ENCODE measurements at regions not wholly inside any gene's neighbourhood (a gene's known extent, or its start where the extent isn't known, plus 50 kb on each side); places are given as distances from the start of the nearest gene placed in this dataset.
"Not testable (repeated sequence)": the region's sequence is repeated elsewhere in the genome, so short reads cannot be mapped to it uniquely, and the experiment has no call there.

DNA sequence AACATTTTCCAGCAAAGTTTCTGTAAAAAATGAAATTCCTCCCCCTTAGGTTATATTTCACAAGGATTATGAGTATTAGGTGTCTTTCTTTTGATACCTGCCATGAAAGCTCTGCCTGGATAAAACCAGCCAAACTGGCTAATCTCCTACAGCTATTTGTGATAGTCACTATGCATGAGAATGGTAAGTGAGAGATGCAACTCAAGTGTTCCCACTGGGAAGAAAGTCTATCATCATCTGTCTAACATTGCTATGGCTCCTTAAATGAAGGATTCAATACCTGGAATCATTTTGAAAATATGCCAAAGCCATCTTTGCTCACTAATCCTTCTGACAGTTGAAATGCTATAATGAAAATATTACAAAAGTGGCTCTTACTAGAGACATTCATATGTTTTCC lies 339.9 kb upstream of the LRRTM4 start:
- DNase-seq: no peak

- no peak for DNase-seq
These were observed 342.2 kb upstream of the LRRTM4 start for GRCh38 chr2:77864426-77864825.

- DNase-seq: no peak
These were observed 344.5 kb upstream of the LRRTM4 start for GRCh38 chr2:77866661-77867060.

GRCh38 chr2:77867146-77867545 lies 345.0 kb upstream of the LRRTM4 start:
- DNase-seq: no peak

- no peak for DNase-seq
These were observed 351.3 kb upstream of the LRRTM4 start for GRCh38 chr2:77873506-77873905.

DNA sequence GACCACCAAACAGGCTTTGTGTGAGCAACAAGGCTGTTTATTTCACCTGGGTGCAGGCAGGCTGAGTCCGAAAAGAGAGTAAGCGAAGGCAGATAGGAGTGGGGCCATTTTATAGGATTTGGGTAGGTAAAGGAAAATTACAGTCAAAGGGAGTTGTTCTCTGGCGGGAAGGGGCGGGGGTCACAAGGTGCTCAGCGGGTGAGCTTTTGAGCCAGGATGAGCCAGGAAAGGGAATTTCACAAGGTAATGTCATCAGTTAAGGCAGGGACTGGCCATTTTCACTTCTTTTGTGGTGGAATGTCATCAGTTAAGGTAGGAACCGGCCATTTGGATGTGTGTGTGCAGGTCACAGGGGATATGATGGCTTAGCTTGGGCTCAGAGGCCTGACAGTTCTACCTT lies 378.0 kb upstream of the LRRTM4 start:
- DNase-seq: not testable (repeated sequence)

GRCh38 chr2:77910136-77910535 lies 388.0 kb upstream of the LRRTM4 start:
- DNase-seq: no peak

GRCh38 chr2:77920838-77921366 lies 398.7 kb upstream of the LRRTM4 start:
- no peak for DNase-seq

DNA sequence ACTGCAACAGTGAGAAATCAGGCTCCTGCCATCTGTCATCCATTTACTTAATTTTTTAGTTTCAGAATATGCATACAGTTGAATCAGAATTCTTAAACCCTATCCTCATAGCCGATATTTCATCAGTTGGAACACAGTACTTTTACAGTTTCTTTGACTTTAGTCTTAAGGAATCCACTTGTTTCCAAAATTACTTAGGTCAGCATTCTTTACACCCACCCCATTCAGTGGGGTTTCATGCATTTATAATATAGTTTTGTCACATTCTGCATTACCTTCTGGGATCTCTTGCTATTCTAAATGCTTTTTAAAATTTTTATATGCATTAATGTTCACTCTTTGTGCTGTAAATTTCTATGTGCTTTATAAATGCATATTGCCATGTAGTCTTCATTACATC lies 400.4 kb upstream of the LRRTM4 start:
- DNase-seq: no peak

DNA sequence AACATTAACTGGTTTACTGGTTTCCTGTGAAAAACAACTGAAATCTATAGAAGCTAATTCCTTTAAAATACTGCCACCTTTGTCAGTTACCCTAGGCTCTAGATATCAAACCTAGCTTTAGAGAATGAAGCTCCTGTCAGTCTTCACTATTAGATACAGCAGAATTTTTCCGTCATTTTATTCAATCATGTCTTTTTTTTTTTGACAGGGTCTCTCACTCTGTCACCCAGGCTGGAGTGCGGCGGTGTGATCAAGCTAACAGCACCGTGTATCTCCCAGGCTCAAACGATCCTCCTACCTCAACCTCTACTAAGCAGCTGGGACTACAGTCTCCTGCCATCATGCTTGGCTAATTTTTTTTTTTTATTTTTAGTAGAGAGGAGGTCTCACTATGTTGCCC lies 415.2 kb upstream of the LRRTM4 start:
- DNase-seq: no peak

DNA sequence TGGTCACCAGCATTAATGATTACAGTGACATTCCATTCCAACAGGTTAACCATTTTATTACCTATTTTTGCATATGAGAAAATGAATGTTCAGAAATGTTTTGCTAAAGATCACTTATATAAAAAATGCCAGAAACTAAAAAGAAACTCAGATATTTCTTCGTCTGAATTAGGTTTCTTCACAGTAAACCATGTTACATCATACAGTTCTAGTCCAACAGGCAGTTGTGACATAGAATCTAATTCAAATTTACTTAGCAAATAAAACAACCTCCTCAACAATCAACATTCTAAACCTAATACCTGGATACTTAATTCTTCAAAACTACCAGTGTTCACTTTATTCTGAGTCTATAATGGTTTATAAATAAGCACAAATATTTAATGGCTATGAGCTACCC lies 416.3 kb upstream of the LRRTM4 start:
- DNase-seq: no peak

DNA sequence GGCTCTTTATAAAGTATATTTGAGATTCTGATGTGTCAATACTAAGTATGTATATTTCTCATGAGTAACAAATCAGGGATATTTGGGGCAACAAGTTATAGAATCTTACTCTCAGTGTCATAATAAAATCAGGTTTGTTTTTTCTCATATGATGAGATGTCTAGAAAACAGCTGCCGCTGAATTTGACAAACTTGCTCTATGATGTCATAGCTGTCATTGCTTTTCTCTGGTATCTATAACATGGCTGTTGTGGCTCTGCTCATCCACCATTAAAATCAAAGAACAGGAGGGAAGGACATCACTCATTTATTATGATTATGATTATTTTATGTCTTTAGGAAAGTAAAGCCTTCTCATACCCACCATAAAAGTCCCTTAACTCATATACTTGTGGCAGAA lies 417.2 kb upstream of the LRRTM4 start:
- no peak for DNase-seq

- DNase-seq: no peak
These were observed 417.6 kb upstream of the LRRTM4 start for GRCh38 chr2:77939801-77940200.

GRCh38 chr2:77954931-77955330 lies 432.8 kb upstream of the LRRTM4 start:
- DNase-seq: no peak

- no peak for DNase-seq
These were observed 440.8 kb upstream of the LRRTM4 start for GRCh38 chr2:77962943-77963342.

DNA sequence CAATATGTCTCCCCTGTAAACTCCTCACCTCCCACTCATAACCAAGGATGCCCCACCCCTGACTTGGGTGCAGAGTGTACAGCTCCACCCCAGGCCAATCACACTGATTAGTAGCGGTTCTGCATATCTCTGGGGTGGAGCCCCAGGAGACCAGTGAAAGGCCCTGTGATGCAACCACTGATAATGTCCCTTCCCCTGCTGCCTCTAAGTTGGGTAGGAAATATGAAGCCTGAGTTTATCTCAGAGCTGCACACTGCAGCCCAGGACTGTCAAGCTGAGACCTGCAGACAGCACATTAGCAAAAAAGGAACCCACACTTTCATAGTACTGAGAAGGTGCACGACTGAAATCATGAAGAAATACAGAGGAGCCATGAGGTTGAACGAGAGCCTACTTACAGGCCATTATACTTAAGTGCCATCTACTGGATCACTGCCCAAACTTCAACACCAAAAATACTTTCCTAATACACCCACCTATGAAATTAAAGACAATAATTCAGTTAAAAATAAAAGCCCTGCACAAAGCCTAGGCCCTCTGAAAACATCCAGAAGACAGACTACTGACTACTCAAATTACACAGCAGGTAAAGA lies 455.4 kb upstream of the LRRTM4 start:
- DNase-seq: no peak

GRCh38 chr2:77995161-77995560 lies 473.0 kb upstream of the LRRTM4 start:
- DNase-seq: no peak

DNA sequence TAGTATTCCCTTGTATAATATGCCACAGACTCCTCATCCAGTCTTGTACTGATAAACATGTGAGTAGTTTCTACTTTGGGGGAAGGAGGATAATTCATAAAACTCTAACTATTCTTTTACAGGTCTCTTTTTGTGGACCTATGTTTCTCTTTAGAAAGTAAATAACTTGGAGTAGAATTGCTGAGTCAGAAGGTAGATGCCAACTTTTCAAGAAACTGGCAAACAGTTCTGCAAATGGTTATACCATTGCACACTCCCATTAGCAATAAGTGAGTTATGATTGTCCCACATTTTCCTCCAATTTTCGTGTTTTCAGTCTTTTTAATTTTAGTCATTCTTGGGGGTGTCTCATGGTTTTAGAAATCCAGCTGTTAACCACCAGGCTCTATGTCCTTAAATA lies 477.2 kb upstream of the LRRTM4 start:
- no peak for DNase-seq

GRCh38 chr2:78009289-78009688 lies 487.1 kb upstream of the LRRTM4 start:
- DNase-seq: no peak

- DNase-seq: no peak
These were observed 489.1 kb upstream of the LRRTM4 start for GRCh38 chr2:78011251-78011650.

DNA sequence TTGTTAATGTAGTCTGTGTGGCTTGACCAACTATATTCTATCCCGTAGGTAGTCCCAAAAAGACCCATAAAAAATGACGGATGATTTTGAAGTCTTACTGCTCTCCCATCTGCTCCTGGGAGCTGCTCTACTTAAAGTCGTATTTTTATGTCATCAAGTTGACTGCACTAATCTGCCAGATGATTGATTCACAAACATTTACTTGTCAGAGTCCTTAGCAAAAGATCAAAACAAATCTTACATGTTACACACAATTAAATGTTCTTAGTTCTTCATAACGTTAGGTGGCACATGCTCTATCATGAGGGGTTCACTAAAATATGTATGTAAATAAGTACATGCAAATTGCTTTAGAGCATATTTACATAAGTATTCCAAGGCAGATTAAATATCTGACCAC lies 498.3 kb upstream of the LRRTM4 start:
- no peak for DNase-seq

DNA sequence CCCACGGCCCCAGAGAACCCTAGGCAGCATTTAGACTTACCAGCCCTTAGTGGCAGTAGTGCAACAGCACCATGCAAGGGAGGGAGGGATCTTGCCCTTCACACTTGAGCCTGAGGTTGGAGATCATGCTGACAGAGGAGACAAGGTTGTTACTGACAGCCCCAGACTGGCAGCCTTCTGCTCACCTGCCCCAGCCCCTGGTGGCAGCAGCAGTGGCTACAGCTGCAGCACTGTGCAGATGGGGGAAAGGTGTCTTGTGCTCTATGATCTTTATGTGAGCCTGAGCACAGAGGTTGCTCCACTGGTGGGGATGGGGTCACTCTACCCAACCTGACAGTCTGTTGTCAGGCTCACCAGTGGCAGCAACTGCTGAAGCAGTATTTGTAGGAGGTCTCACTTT lies 501.2 kb upstream of the LRRTM4 start:
- DNase-seq: no peak

- DNase-seq: no peak
These were observed 502.8 kb upstream of the LRRTM4 start for GRCh38 chr2:78024996-78025395.

DNA sequence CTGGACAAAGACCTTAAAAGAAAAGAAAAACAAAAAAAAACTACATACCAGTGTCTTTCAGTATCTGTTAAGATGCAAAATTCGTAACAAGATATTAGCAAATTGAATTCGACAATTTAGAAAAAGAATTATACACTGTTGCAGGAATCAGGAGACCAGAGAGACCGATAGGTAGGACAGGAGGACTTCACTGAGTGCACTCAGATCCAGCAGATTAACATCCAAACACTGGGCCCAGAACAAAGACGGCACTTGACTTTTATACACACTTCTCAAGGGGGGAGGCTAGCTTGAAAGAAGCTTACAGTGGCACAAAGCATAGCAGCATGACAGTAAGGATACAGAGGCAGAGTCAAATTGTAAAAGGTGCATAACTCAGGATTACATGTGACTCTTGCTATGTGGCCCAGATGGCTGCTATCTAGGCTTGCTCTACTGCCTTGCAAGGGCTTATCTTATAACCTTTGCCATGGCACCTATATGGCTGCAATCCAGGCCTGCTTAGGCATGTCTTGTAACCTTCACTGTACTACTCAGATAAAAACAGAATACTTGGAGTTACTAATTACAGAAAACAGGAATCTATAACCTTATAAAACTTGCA lies 507.3 kb upstream of the LRRTM4 start:
- DNase-seq: no peak

- DNase-seq: no peak
These were observed 512.5 kb upstream of the LRRTM4 start for GRCh38 chr2:78034706-78035105.
